HCT116 (cell line): ENCODE measurements at regions not wholly inside any gene's neighbourhood (a gene's known extent, or its start where the extent isn't known, plus 50 kb on each side); places are given as distances from the start of the nearest gene placed in this dataset.

Experiments used
- ATAC-seq: fragments of 200-7000 bp; cut with Tn5 transposase; 2 replicates; pipeline ENCODE4 v1.9.1; 2020; ENCODE audit warnings: mild to moderate bottlenecking, moderate library complexity
- BruUV-seq: library from RNA; stranded (reverse); fragments of 400-500 nt; replicated peaks from 2 replicates; lab custom pipeline; 2021; lab: Mats Ljungman, UMichigan
- CTCF ChIA-PET: fragments of 300-600 bp; sonication (Branson Sonifier 250); formaldehyde crosslinking; loops from one replicate; lab custom pipeline; 2021; ENCODE audit warnings: antibody characterized with exemption; lab: Charles Lee
- POLR2A ChIA-PET: fragments of 300-600, 350-600 bp; sonication (Branson Sonifier 250); formaldehyde crosslinking; loops from one replicate; lab custom pipeline; 2021; ENCODE audit warnings: antibody characterized with exemption; lab: Charles Lee
- RAD21 ChIA-PET, 2 experiments: fragments of 300-600 bp; sonication (Branson Sonifier 250); formaldehyde crosslinking; loops; one replicate each; lab custom pipeline; 2023; ENCODE audit warnings: low total read pairs in 2 of 2; ENCODE audit not compliant: uncharacterized antibody in 2 of 2, unreplicated experiment in 2 of 2, low non-redundant PET in 1 of 2; lab: Charles Lee
- DNase-seq: peaks from one replicate; pipeline ENCODE4 v3.0.0-alpha.2; 2010; ENCODE audit warnings: low read depth, low spot score
- H2AFZ ChIP-seq: fragments of 200-600 bp; shearing (Covaris generic), sonication (generic); 2 replicates; pipeline ENCODE4 v1.6.1; 2017; ENCODE audit warnings: low read depth, mixed run types, mixed read lengths, antibody characterized with exemption, low read length; ENCODE audit not compliant: poor library complexity, severe bottlenecking
- H3K27ac ChIP-seq: 2 replicates; pipeline ENCODE4 v1.5.1; 2012; ENCODE audit warnings: low read depth, low read length
- H3K27me3 ChIP-seq: fragments of 200-600 bp; sonication (generic); 2 replicates; pipeline ENCODE4 v1.6.1; 2016; ENCODE audit warnings: mixed run types, low read length, mixed read lengths; ENCODE audit not compliant: insufficient read depth
- H3K36me3 ChIP-seq, 2 experiments: fragments of 200-500 bp in 1 of 2; fragments of 200-600 bp in 1 of 2; sonication (Bioruptor generic) in 1 of 2; sonication (generic) in 1 of 2; 2 replicates each; pipeline versions ENCODE4 v1.5.1 to v1.6.1; 2014 to 2016; ENCODE audit warnings: low read length in 2 of 2, inconsistent platforms in 1 of 2, mixed read lengths in 1 of 2, mixed run types in 1 of 2; ENCODE audit not compliant: insufficient read depth in 2 of 2, control insufficient read depth in 1 of 2
- H3K4me1 ChIP-seq, 2 experiments: fragments of 200-600 bp in 1 of 2; sonication (generic) in 1 of 2; 2 replicates each; pipeline versions ENCODE4 v1.5.1 to v1.6.1; 2012 to 2017; ENCODE audit warnings: low read length in 2 of 2, inconsistent platforms in 1 of 2, mild to moderate bottlenecking in 1 of 2, mixed read lengths in 1 of 2, mixed run types in 1 of 2, moderate library complexity in 1 of 2; ENCODE audit not compliant: insufficient read depth in 2 of 2, control insufficient read depth in 1 of 2
- H3K4me2 ChIP-seq: fragments of 200-600 bp; sonication (generic); 2 replicates; pipeline ENCODE4 v1.6.1; 2017; ENCODE audit warnings: mixed run types, low read length, mixed read lengths
- H3K4me3 ChIP-seq, 2 experiments: fragments of 200-600 bp in 1 of 2; sonication (generic) in 1 of 2; replicated peaks in 1 of 2; 2 replicates each; pipeline ENCODE4 v1.5.1; 2011 to 2016; ENCODE audit warnings: low read length in 2 of 2, control low read depth in 1 of 2, low read depth in 1 of 2, mild to moderate bottlenecking in 1 of 2, mixed read lengths in 1 of 2, mixed run types in 1 of 2
- H3K79me2 ChIP-seq: fragments of 200-600 bp; sonication (generic); 2 replicates; pipeline ENCODE4 v1.6.1; 2017; ENCODE audit warnings: mild to moderate bottlenecking, mixed run types, low read length, moderate library complexity, mixed read lengths; ENCODE audit not compliant: insufficient read depth
- H3K9ac ChIP-seq: fragments of 200-600 bp; sonication (generic); 2 replicates; pipeline ENCODE4 v1.6.1; 2016; ENCODE audit warnings: low read length, mixed read lengths
- H3K9me2 ChIP-seq: fragments of 200-600 bp; sonication (generic), shearing (Covaris generic); 2 replicates; pipeline ENCODE4 v1.6.1; 2017; ENCODE audit warnings: mixed run types, mild to moderate bottlenecking, moderate library complexity; ENCODE audit not compliant: insufficient read depth
- H3K9me3 ChIP-seq, 2 experiments: fragments of 200-500 bp in 1 of 2; fragments of 200-600 bp in 1 of 2; sonication (Bioruptor generic) in 1 of 2; sonication (generic) in 1 of 2; 2 replicates each; pipeline ENCODE4 v1.6.1; 2014 to 2017; ENCODE audit warnings: low read length in 2 of 2, mixed read lengths in 2 of 2, inconsistent platforms in 1 of 2, low read depth in 1 of 2, mild to moderate bottlenecking in 1 of 2, mixed run types in 1 of 2, moderate library complexity in 1 of 2; ENCODE audit not compliant: control insufficient read depth in 1 of 2, insufficient read depth in 1 of 2
- H4K20me1 ChIP-seq: fragments of 200-600 bp; sonication (generic), shearing (Covaris generic); 2 replicates; pipeline ENCODE4 v1.6.1; 2017; ENCODE audit warnings: mixed run types, mild to moderate bottlenecking, moderate library complexity; ENCODE audit not compliant: insufficient read depth
- CEBPB ChIP-seq: IDR thresholded peaks from 2 replicates; pipeline ENCODE4 v1.6.1; 2012; ENCODE audit warnings: low read depth
- EGR1 ChIP-seq: IDR thresholded peaks from 2 replicates; pipeline ENCODE4 v1.6.1; 2012; ENCODE audit warnings: low read depth
- ELF1 ChIP-seq: IDR thresholded peaks from 2 replicates; pipeline ENCODE4 v1.6.1; 2012; ENCODE audit warnings: low read depth, borderline replicate concordance
- EZH2 ChIP-seq: fragments of 200-600 bp; sonication (generic); IDR thresholded peaks from 2 replicates; pipeline ENCODE4 v1.6.1; 2017; ENCODE audit warnings: antibody characterized with exemption, mixed run types
- MAX ChIP-seq: IDR thresholded peaks from 2 replicates; pipeline ENCODE4 v1.6.1; 2012
- POLR2A ChIP-seq: IDR thresholded peaks from 2 replicates; pipeline ENCODE4 v1.7.0; 2011; ENCODE audit warnings: borderline replicate concordance; ENCODE audit not compliant: insufficient read depth, insufficient read length; ENCODE audit errors: extremely low read depth
- POLR2AphosphoS5 ChIP-seq: IDR thresholded peaks from 2 replicates; pipeline ENCODE4 v1.6.1; 2011; ENCODE audit warnings: mild to moderate bottlenecking, low read depth, low read length, moderate library complexity
- SIN3A ChIP-seq: IDR thresholded peaks from 2 replicates; pipeline ENCODE4 v1.6.1; 2012; ENCODE audit warnings: low read depth
- SP1 ChIP-seq: IDR thresholded peaks from 2 replicates; pipeline ENCODE4 v1.6.1; 2012; ENCODE audit warnings: low read depth
- TCF7L2 ChIP-seq: IDR thresholded peaks from 2 replicates; pipeline ENCODE4 v1.7.0; 2011; ENCODE audit warnings: borderline replicate concordance, inconsistent platforms; ENCODE audit not compliant: insufficient read depth, insufficient read length; ENCODE audit errors: extremely low read depth
- YY1 ChIP-seq: IDR thresholded peaks from 2 replicates; pipeline ENCODE4 v1.6.1; 2011; ENCODE audit warnings: low read length, low read depth, moderate library complexity, mild to moderate bottlenecking; ENCODE audit not compliant: insufficient replicate concordance; ENCODE audit errors: extremely low read depth
- ZBTB33 ChIP-seq: IDR thresholded peaks from 2 replicates; pipeline ENCODE4 v1.6.1; 2011; ENCODE audit warnings: mild to moderate bottlenecking, low read length, moderate library complexity; ENCODE audit not compliant: insufficient replicate concordance; ENCODE audit errors: extremely low read depth
- ZFX ChIP-seq: fragments of 450-650 bp; IDR thresholded peaks from 2 replicates; pipeline ENCODE4 v1.6.1; 2017
- ZNF274 ChIP-seq: fragments of 200-500 bp; sonication (Bioruptor generic); IDR thresholded peaks from 2 replicates; pipeline ENCODE4 v1.6.1; 2014; ENCODE audit warnings: mild to moderate bottlenecking, low read depth, low read length, inconsistent platforms
- intact Hi-C: fragments of 100-400 bp; cut with micrococcal nuclease; formaldehyde crosslinking; loops from 2 replicates; pipeline ENCODE4 v1.10.0; 2022
- TF ChIP-seq, protein P1 (sequence below): IDR thresholded peaks from 2 replicates; pipeline ENCODE4 v1.6.1; 2012
- TF ChIP-seq, protein P2 (sequence below), 3 experiments: fragments of 200-600 bp in 1 of 3; sonication (generic) in 1 of 3; IDR thresholded peaks in 2 of 3; conservative IDR thresholded peaks in 1 of 3; 2 replicates each; pipeline ENCODE4 v1.5.1; 2012 to 2017; ENCODE audit warnings: low read depth in 2 of 3, low read length in 2 of 3, antibody characterized with exemption in 1 of 3, borderline replicate concordance in 1 of 3, control low read depth in 1 of 3, mild to moderate bottlenecking in 1 of 3, mixed read lengths in 1 of 3, mixed run types in 1 of 3, moderate library complexity in 1 of 3; ENCODE audit not compliant: insufficient read depth in 1 of 3

DNA sequence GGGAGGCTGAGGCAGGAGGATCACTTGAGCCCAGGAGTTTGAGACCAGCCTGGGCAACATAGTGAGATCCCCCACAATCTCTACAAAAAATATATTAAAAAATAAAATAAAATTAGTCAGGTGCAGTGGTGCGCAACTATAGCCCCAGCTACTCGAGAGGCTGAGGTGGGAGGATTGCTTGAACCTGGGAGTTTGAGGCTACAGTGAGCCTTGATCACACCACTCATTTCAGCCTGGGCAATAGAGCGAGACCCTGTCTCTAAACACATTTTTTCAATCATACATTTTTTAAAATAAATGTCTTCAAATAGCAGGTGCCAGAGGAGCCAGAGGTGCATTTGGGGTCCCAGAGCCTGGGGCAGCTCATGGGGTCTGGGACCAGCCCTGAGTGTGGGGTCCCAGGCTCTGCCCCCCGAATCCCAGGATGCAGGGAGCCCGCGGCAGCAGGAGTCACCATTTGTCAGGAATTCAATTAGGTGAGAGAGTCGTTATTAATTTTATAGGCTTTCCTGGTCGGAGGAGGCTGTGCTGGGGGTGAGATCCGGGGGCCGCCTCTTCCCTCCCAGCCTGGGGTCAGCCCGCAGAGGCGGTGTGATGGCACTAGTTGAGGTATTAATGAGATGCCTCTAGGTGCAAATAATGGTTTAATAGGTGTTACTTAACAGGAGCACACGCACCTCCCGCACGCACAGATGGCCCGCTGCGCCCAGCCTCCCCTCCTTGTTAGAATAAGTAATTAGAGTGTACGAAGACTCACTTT is 78.3 kb downstream of the MICALL2 start:
- Histone ChIP-seq H3K4me2 (no peak overlapping the region), H3K27me3 (peaks cover 15% of the 10 kb centered on the region), H4K20me1 (no peaks in the 10 kb centered on the region), H3K9me3 (no peaks in the 10 kb centered on the region), H3K4me1 (no peaks in the 10 kb centered on the region), H3K9ac (no peak overlapping the region), H3K4me3 (no peak overlapping the region), H3K9me2 (no peaks in the 10 kb centered on the region), H3K36me3 (no peaks in the 10 kb centered on the region), H3K27ac (no peak overlapping the region), H3K79me2 (no peaks in the 10 kb centered on the region), H2AFZ (no peak overlapping the region)
- DNase-seq (no peak), ATAC-seq (no peak)
- RAD21 ChIA-PET: no interaction called here
- CTCF ChIA-PET: no interaction called here
- POLR2A ChIA-PET: no interaction called here
- TF ChIP-seq SIN3A: no peak
- TF ChIP-seq MAX: no peak
- TF ChIP-seq ELF1: no peak
- TF ChIP-seq EZH2: no peak
- no peak for TF ChIP-seq ZNF274
- TF ChIP-seq, protein P1, sequence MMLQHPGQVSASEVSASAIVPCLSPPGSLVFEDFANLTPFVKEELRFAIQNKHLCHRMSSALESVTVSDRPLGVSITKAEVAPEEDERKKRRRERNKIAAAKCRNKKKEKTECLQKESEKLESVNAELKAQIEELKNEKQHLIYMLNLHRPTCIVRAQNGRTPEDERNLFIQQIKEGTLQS: no peak
- TF ChIP-seq POLR2AphosphoS5: no peak
- TF ChIP-seq TCF7L2: no peak
- TF ChIP-seq ZFX: no peak
- no peak for TF ChIP-seq EGR1
- no peak for TF ChIP-seq YY1
- no peak for TF ChIP-seq SP1
- TF ChIP-seq, protein P2, sequence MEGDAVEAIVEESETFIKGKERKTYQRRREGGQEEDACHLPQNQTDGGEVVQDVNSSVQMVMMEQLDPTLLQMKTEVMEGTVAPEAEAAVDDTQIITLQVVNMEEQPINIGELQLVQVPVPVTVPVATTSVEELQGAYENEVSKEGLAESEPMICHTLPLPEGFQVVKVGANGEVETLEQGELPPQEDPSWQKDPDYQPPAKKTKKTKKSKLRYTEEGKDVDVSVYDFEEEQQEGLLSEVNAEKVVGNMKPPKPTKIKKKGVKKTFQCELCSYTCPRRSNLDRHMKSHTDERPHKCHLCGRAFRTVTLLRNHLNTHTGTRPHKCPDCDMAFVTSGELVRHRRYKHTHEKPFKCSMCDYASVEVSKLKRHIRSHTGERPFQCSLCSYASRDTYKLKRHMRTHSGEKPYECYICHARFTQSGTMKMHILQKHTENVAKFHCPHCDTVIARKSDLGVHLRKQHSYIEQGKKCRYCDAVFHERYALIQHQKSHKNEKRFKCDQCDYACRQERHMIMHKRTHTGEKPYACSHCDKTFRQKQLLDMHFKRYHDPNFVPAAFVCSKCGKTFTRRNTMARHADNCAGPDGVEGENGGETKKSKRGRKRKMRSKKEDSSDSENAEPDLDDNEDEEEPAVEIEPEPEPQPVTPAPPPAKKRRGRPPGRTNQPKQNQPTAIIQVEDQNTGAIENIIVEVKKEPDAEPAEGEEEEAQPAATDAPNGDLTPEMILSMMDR (IDR thresholded peaks at IDR 0.05 in 2 of 3, conservative IDR thresholded peaks at IDR 0.05 in 1 of 3; ENCODE audit: borderline replicate concordance in 1 of 3, insufficient read depth in 1 of 3, low read depth in 2 of 3, low read length in 2 of 3): no peak
- no peak for TF ChIP-seq ZBTB33
- TF ChIP-seq POLR2A: no peak
- TF ChIP-seq CEBPB: no peak
- BruUV-seq: no TSS peak
- intact Hi-C loops: no loop called here
